CD4-positive, alpha-beta T cell (primary cell): ENCODE measurements at regions not wholly inside any gene's neighbourhood (a gene's known extent, or its start where the extent isn't known, plus 50 kb on each side); places are given as distances from the start of the nearest gene placed in this dataset.

Source experiments
- ATAC-seq: fragments of 200-7000 bp; cut with Tn5 transposase; one replicate; pipeline ENCODE4 v1.10.0; 2022; ENCODE audit warnings: mild to moderate bottlenecking; ENCODE audit not compliant: poor library complexity
- CTCF ChIA-PET: fragments of 350-600 bp; sonication (Branson Sonifier 250); formaldehyde crosslinking; loops from one replicate; lab custom pipeline; 2021; ENCODE audit warnings: antibody characterized with exemption, inconsistent platforms; lab: Charles Lee
- POLR2A ChIA-PET: fragments of 350-600 bp; sonication (Branson Sonifier 250); formaldehyde crosslinking; loops from one replicate; lab custom pipeline; 2021; ENCODE audit warnings: antibody characterized with exemption, inconsistent platforms; lab: Charles Lee
- DNase-seq, 14 experiments: peaks; one replicate each; pipeline ENCODE4 v3.0.0-alpha.2; 2013 to 2020; ENCODE audit warnings: mixed read lengths in 2 of 14
- H3K27ac ChIP-seq, 2 donors: one replicate each; pipeline versions ENCODE4 v1.5.1 to v1.7.0; 2013; ENCODE audit warnings: low read length in 2 of 2, low read depth in 1 of 2, mild to moderate bottlenecking in 1 of 2
- H3K27me3 ChIP-seq, 2 experiments: 1 replicate in 1 of 2; 2 replicates in 1 of 2; pipeline versions ENCODE4 v1.6.1 to v1.7.0; 2013; ENCODE audit warnings: low read length in 2 of 2, control low read depth in 1 of 2, mild to moderate bottlenecking in 1 of 2, moderate library complexity in 1 of 2; ENCODE audit not compliant: insufficient read depth in 2 of 2, control insufficient read depth in 1 of 2
- H3K36me3 ChIP-seq: one replicate; pipeline ENCODE4 v1.6.1; 2013; ENCODE audit warnings: low read length, control low read depth; ENCODE audit not compliant: insufficient read depth
- H3K4me1 ChIP-seq: one replicate; pipeline ENCODE4 v1.6.1; 2013; ENCODE audit warnings: low read length, control low read depth; ENCODE audit not compliant: insufficient read depth
- H3K4me3 ChIP-seq: one replicate; pipeline ENCODE4 v1.5.1; 2013; ENCODE audit warnings: mild to moderate bottlenecking, low read length, moderate library complexity
- H3K9me3 ChIP-seq, 2 experiments: 1 replicate in 1 of 2; 2 replicates in 1 of 2; pipeline versions ENCODE4 v1.6.1 to v1.7.0; 2013; ENCODE audit warnings: low read length in 2 of 2, mild to moderate bottlenecking in 2 of 2, control low read depth in 1 of 2, moderate library complexity in 1 of 2; ENCODE audit not compliant: control insufficient read depth in 1 of 2, insufficient read depth in 1 of 2
- H3K27ac Mint-ChIP-seq: one replicate; pipeline ENCODE4 v1.8.0; 2020; ENCODE audit warnings: mixed read lengths
- H3K27me3 Mint-ChIP-seq: one replicate; pipeline ENCODE4 v1.8.0; 2021; ENCODE audit warnings: mixed read lengths
- H3K36me3 Mint-ChIP-seq: one replicate; pipeline ENCODE4 v1.8.0; 2021; ENCODE audit warnings: low read depth, mixed read lengths
- H3K4me1 Mint-ChIP-seq: one replicate; pipeline ENCODE4 v1.8.0; 2021; ENCODE audit warnings: low read depth, mixed read lengths
- H3K4me3 Mint-ChIP-seq: one replicate; pipeline ENCODE4 v1.8.0; 2020; ENCODE audit warnings: mild to moderate bottlenecking, mixed read lengths
- H3K9me3 Mint-ChIP-seq: one replicate; pipeline ENCODE4 v1.8.0; 2020; ENCODE audit warnings: mixed read lengths
- CTCF ChIP-seq: fragments of 200-600 bp; IDR thresholded peaks from one replicate; pipeline ENCODE4 v1.8.0; 2022; ENCODE audit warnings: antibody characterized with exemption, mild to moderate bottlenecking
- intact Hi-C, 2 experiments: fragments of 100-400 bp; cut with DNase I in 1 of 2; cut with micrococcal nuclease in 1 of 2; formaldehyde crosslinking; loops; one replicate each; pipeline versions ENCODE4 v1.15.1 to v1.9.0; 2023 to 2025; cut with DNase I, micrococcal nuclease

- intact Hi-C loops, result loop anchor here in 1 of 2 experiments (10.0 kb wide), 1 partner anchor 63 kb away; no protein-coding TSS in a partner anchor
- Histone ChIP-seq H3K27ac (no peak overlapping the region), H3K27me3 (no peaks in the 10 kb centered on the region), H3K4me3 (no peak overlapping the region), H3K36me3 (no peaks in the 10 kb centered on the region), H3K9me3 (no peaks in the 10 kb centered on the region), H3K4me1 (no peaks in the 10 kb centered on the region)
- Mint-ChIP-seq H3K9me3 (no peaks in the 10 kb centered on the region), H3K27me3 (peaks cover 8% of the 10 kb centered on the region), H3K27ac (no peak overlapping the region), H3K36me3 (no peaks in the 10 kb centered on the region), H3K4me3 (no peak overlapping the region), H3K4me1 (no peaks in the 10 kb centered on the region)
- ChIA-PET CTCF (no interaction called here), POLR2A (no interaction called here)
- no peak for TF ChIP-seq CTCF
- DNase-seq (no peak), ATAC-seq (no peak)
Measured at GRCh38 chr22:27181537-27181936, 524.1 kb downstream of the MIAT start.

DNA sequence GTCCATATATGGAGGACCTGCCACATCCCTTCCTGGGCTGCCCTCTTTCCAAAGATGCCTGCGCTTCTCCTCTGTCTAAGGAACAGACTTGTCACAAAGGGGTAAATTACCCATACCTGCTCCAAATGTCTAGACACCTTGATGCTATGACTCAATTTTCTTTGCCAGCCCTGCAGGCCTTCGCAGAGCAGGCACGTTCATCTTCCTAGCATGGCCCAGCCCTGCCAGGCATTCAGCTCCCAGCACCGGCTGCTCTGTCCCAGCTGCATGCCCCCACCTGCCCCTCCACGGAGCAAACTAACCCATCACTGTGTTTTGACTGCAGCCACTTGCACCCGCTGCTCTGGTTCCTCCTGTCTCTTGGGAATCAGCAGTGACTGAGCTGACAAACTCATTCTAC, 526.1 kb downstream of the MIAT start:
- no peak for TF ChIP-seq CTCF
- no peaks in the 10 kb centered on the region for H3K36me3 Mint-ChIP-seq
- no peaks in the 10 kb centered on the region for H3K4me1 ChIP-seq

DNA sequence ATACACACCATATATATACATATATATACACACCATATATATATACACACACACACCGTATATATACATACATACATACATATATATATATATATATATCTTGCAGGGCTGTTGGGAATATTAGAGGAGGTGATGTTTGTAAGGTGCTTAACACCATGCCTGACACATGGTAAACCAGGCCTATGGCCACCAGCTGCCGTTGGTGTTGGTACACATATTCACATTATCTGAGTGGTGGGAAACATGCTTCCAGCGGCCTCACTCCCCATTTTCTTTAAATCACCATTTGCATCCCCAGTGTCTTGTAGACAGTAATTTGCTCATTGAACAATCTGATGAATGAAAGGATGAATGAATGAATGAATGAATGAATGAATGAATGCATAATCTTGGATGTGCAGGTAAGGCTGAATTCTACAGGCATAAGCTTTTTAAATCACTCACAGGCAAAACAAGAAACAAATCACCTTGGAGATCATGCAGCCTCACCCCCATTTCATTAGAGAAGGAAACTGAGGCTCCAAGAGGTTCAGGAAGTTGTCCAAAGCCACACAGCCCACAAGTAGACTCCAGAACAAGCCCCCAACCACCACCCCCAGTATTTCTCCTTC, 527.8 kb downstream of the MIAT start:
- DNase-seq (no peak), ATAC-seq (no peak)
- H3K27me3 Mint-ChIP-seq, result peaks cover 15% of the 10 kb centered on the region
- H3K36me3 ChIP-seq, result no peaks in the 10 kb centered on the region
- TF ChIP-seq CTCF, result no peak
- POLR2A ChIA-PET, result no interaction called here
- H3K9me3 Mint-ChIP-seq, result no peaks in the 10 kb centered on the region
- H3K27me3 ChIP-seq, result peaks cover 0 to 4% of the 10 kb centered on the region in 2 experiments
- H3K9me3 ChIP-seq, result no peaks in the 10 kb centered on the region
- no peak overlapping the region for H3K4me3 Mint-ChIP-seq
- CTCF ChIA-PET, result no interaction called here
- intact Hi-C loops, result loop anchor here in 1 of 2 experiments (10.0 kb wide), 1 partner anchor 60 kb away; no protein-coding TSS in a partner anchor
- no peaks in the 10 kb centered on the region for H3K4me1 ChIP-seq
- no peak overlapping the region for H3K27ac Mint-ChIP-seq
- H3K4me3 ChIP-seq, result no peak overlapping the region
- H3K36me3 Mint-ChIP-seq, result no peaks in the 10 kb centered on the region
- H3K4me1 Mint-ChIP-seq, result no peaks in the 10 kb centered on the region
- no peak overlapping the region for H3K27ac ChIP-seq

More for the DNA sequence above, 526.1 kb downstream of the MIAT start:
- intact Hi-C loops, result loop anchor here in 1 of 2 experiments (10.0 kb wide), 1 partner anchor 61 kb away; no protein-coding TSS in a partner anchor
- H3K9me3 ChIP-seq, result no peaks in the 10 kb centered on the region
- H3K27ac ChIP-seq, result no peak overlapping the region
- Mint-ChIP-seq H3K27ac (no peak overlapping the region), H3K4me1 (no peaks in the 10 kb centered on the region), H3K4me3 (no peak overlapping the region), H3K9me3 (no peaks in the 10 kb centered on the region), H3K27me3 (peaks cover 9% of the 10 kb centered on the region)
- CTCF ChIA-PET, result no interaction called here
- no peak overlapping the region for H3K4me3 ChIP-seq
- POLR2A ChIA-PET, result no interaction called here
- no peaks in the 10 kb centered on the region for H3K36me3 ChIP-seq
- no peak for ATAC-seq
- no peaks in the 10 kb centered on the region for H3K27me3 ChIP-seq
- no peak for DNase-seq
